Activated effector memory CD4-positive, alpha-beta T cell treated with anti-CD3 and anti-CD28 coated beads, Interleukin-2, amount 50 U/mL, for 16 hours (primary cell): ENCODE measurements at regions not wholly inside any gene's neighbourhood (a gene's known extent, or its start where the extent isn't known, plus 50 kb on each side); places are given as distances from the start of the nearest gene placed in this dataset.
A peak's percentile ranks its signal among the peaks of the same experiment; 100 is the strongest.
"Not testable (repeated sequence)": the region's sequence is repeated elsewhere in the genome, so short reads cannot be mapped to it uniquely, and the experiment has no call there.

Source experiments
- DNase-seq: peaks from one replicate; pipeline ENCODE4 v3.0.0-alpha.2; 2020

- DNase-seq, result no peak
These were observed 71.4 kb downstream of the TLR4 start for GRCh38 chr9:117775591-117775990.

- DNase-seq, result no peak
These were observed 73.6 kb downstream of the TLR4 start for GRCh38 chr9:117777823-117778222.

- DNase-seq, result no peak
These were observed 75.6 kb downstream of the TLR4 start for GRCh38 chr9:117779760-117780159.

DNA sequence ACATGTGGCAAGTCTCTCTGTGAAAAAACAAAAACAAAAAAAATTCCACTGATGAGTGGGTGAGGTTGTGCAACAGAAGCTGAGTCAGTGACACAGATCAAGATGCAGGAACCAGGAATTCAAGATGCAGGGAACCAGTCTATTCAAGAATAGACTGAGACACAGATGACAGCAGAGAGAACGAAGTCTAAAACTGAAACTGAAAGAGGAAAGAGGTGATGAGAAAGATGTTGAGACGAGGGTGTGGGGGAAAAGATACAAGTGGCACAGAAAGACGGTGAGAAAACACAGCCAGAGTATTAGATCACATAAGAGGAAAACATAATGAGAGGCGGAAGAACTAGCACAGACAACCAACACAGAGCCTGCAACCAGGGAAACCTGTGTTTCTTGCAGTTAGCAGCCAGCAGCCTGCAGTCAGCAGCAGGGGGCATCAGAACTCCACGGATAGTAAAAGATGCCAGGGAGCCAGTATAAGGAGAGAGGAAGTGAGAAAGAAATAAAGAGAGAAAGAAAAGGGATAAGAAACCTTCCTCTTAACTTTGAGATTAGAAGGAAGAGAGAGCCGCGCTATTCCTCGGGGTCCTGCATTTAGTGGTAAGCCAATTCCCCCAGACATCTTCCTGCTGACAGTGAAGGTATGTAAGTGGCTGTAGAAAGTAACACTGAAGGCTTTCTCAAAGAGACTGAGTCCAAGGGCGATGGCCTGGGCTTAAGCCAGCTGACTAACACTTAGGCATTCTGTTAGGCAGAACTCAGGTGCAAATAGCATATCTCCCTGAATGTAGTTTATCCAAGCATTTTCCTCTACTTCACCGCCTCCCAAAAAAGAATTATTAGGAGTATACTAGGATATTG is 79.0 kb downstream of the TLR4 start:
- DNase-seq, result peak; percentile 75

GRCh38 chr9:117783828-117784227 is 79.6 kb downstream of the TLR4 start:
- DNase-seq, result peak; percentile 62

DNA sequence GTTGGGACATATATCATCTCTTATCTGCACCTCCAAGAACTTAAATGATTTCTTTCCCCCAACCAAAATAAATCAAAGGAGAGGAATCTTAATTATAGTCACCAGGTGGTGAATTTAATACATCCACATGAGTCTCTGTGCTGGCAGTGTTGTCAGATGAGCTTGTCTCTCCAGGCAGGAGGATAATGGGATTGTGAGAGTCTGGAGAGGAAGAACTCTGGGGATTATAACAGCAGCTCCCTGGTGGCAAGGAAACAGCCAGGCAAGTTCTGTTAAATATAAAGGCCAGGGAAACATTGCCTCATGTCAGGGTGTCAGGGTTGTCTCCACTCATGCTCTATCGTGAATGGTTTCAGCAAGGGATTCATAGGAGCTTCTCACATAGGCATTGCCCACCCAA is 80.8 kb downstream of the TLR4 start:
- DNase-seq, result no peak

DNA sequence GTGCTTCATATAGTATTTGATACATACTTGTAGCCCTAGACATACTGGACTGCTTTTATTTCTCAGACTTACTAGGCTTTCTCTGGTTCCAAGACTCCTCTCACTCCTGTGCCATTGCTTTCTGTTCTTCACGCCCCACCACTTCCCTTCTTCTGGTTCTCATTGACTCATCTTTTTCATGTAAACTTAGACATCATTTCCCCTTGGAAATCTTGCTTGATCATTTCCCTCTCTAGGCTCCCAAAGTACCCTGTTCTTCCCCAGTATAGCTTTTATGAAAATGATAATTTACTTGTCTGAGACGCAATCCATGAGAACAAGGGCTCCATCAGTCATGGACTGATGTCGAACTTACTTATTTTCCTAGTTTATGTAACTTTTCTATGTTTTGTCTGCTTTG is 83.5 kb downstream of the TLR4 start:
- DNase-seq, result no peak

- DNase-seq, result no peak
These were observed 91.1 kb downstream of the TLR4 start for GRCh38 chr9:117795271-117795670.

DNA sequence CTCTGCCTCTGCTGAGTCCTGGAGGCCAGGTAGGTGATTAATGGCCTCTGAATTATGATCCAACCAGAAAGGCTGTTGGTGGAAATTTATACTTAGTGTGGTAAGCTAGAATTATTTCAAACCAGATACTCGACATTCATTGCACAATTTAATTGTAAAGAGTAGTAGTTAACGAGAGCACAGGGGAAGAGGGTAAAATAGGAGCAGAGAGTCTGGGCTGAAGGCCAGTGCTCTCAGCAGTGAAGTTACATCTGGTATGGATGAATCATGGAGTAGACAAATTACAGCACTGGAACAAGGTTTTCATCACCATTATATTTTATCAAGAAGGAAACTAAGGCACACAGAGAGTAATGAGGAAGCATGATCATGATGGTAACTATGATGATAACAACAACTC is 92.5 kb downstream of the TLR4 start:
- no peak for DNase-seq

DNA sequence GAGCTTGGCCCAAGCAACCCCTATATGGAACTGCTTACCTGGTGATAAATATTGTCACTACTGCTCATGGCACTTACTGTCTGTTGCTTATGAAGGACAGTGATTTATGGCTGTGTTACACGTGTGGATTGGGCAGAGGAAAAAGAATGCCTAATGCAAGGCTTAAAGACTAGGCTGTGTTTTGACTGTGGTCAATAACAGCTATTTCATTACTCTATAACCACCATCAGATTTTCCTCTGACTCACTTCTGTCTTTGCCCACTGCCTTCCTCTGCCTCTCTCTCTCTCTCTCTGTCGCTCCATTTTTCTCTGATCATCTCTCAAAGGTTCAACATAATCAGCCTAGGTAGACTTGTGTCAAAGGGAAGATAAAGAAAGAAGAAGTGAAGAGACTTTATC is 96.2 kb downstream of the TLR4 start:
- no peak for DNase-seq

DNA sequence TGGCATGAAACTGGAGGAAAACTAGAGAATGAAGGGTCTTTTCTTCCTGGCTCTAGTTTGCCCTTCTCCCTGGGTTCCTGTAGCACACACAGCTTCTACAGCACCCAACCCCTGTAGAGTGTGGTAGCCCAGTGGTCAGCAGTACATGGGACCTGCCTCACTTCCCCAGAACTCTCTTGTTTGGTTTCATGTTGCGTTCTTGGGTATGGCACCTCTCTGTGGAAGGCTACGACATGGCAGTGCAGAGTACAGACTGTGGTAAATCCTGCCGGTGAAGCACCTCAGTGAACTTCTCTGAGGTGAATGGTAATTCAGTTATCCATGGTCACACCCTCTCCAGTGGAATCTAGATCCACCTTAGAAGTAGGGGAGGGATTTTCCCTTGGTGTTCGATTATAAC is 105.5 kb downstream of the TLR4 start:
- DNase-seq, result no peak

DNA sequence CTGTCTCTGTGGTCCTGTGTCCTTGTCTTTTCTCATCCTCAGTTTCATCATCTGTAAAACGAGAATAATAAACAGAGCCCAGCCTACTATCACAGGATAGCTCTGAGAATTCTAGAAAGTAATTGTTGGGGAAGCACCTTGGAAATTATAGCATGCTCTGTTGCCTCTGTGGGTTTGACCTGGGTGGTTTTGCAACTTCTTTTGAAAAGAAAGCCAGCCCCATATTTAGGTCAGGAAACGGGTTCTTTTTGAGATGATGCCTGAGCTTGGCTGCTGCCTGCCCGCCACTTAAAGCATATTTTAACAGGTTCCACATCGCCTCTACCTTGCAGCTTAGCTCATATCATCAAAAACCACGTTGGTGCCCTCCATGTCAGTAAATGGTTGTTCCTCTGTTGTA is 111.1 kb downstream of the TLR4 start:
- no peak for DNase-seq

- no peak for DNase-seq
These were observed 111.7 kb downstream of the TLR4 start for GRCh38 chr9:117815948-117816347.

DNA sequence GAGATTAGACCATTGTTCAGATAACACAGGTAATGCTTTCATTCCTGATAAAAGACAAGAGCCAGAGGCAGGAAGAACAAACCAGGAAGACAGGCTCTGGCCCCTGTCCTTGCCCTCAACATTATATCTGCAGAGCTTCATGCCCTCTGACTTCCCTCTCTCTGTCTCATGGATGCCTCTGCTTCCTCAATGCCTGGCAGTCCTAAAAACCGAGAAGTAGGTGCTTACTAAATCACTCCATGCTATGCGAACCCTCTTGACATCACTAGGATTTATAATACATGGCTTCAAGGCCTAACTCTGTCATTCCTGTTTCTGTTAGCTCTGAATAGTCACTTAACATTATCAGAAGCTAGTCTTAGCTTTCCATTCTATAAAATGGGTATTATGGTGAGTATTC is 117.8 kb downstream of the TLR4 start:
- DNase-seq, result no peak

GRCh38 chr9:117823576-117823975 is 119.4 kb downstream of the TLR4 start:
- DNase-seq, result no peak

DNA sequence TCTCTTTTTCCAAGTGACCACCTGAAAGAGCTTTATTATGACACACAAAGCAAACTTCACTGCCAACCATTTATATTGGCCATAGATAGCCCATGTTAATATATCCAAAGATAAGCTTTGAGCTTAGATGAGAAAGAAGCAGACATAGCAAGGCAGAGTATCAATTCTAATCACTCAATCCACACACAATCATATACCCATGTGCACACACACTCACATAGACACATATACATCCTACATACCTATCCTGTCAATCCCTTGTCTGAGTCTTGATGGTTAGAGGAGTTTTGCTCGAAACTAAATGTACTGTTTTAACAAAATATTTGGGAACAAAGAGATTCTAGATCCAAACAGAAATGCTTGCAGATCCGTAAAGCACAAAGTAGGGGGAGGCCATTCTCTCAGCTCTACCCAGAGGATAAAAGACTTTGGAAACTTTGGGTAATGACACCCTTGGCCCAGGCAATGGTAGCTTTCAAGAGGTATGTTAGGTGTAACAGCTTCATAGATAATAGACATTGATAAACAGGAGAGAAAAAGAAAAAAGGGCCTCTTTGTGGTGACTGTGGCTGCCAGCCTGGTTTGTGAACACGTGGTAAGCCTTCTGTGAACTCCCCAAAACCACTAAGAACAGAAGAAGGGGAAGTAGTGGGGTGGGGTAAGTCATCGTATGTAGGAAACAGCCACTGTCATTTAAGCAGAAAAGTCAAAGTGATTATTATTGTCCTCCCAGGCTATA is 121.6 kb downstream of the TLR4 start:
- DNase-seq, result peak; percentile 70

- no peak for DNase-seq
These were observed 122.6 kb downstream of the TLR4 start for GRCh38 chr9:117826837-117827236.

- DNase-seq, result no peak
These were observed 123.3 kb downstream of the TLR4 start for GRCh38 chr9:117827456-117827855.

GRCh38 chr9:117828466-117828865 is 124.3 kb downstream of the TLR4 start:
- DNase-seq, result no peak

DNA sequence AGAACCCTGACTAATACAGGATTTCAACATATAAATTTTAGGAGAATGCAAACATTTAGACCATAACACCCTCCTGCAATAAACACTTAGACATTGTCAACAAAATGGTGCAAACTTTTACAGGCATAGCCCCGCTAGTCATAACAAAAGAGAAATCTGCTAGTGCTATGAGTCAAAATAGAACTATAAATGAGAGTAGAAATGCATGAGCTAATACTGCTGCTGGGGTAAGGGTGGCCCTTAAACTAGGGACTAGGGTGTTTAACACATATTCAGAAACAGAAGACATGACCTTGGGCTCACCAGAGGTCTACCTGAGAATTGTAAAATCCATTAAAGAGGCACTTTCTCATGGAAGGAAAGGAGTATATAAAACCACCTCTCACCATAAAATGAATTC is 131.6 kb downstream of the TLR4 start:
- DNase-seq, result no peak

- no peak for DNase-seq
These were observed 135.7 kb downstream of the TLR4 start for GRCh38 chr9:117839862-117840261.

DNA sequence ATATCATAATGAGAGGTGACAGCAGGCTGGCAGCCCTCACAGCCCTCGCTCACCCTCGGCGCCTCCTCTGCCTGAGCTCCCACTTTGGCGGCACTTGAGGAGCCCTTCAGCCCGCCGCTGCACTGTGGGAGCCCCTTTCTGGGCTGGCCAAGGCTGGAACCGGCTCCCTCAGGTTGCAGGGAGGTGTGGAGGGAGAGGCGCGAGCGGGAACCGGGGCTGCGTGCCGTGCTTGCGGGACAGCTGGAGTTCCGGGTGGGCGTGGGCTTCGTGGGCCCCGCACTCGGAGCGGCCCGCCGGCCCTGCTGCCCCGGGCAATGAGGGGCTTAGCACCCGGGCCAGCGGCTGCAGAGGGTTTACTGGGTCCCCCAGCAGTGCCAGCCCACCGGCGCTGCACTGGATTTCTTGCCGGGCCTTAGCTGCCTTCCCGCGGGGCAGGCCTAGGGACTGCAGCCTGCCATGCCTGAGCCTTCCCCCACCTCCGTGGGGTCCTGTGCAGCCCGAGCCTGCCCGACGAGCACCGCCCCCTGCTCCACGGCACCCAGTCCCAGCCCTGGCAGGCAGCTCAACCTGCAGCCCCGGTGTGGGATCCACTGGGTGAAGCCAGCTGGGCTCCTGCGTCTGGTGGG is 147.7 kb downstream of the TLR4 start:
- DNase-seq, result not testable (repeated sequence)

GRCh38 chr9:117858561-117858960 is 154.4 kb downstream of the TLR4 start:
- no peak for DNase-seq

- no peak for DNase-seq
These were observed 156.6 kb downstream of the TLR4 start for GRCh38 chr9:117860849-117861248.
